Type B pancreatic cell (in vitro differentiated cells): ENCODE measurements at regions not wholly inside any gene's neighbourhood (a gene's known extent, or its start where the extent isn't known, plus 50 kb on each side); places are given as distances from the start of the nearest gene placed in this dataset.

ENCODE experiments used
- DNase-seq: peaks from one replicate; pipeline ENCODE4 v3.0.0; 2021; ENCODE audit warnings: mixed read lengths; ENCODE audit not compliant: unreplicated experiment; ENCODE audit errors: extremely low spot score
- H3K27ac Mint-ChIP-seq: 2 replicates; pipeline ENCODE4 v1.8.0; 2021; ENCODE audit warnings: mild to moderate bottlenecking, mixed read lengths
- H3K27me3 Mint-ChIP-seq: 2 replicates; pipeline ENCODE4 v1.8.0; 2021; ENCODE audit warnings: mixed read lengths
- H3K36me3 Mint-ChIP-seq: 2 replicates; pipeline ENCODE4 v1.8.0; 2021; ENCODE audit warnings: mixed read lengths
- H3K4me1 Mint-ChIP-seq: one replicate; pipeline ENCODE4 v1.8.0; 2021; ENCODE audit warnings: mixed read lengths; ENCODE audit not compliant: unreplicated experiment
- H3K4me3 Mint-ChIP-seq: 2 replicates; pipeline ENCODE4 v1.8.0; 2021; ENCODE audit warnings: mild to moderate bottlenecking, mixed read lengths
- H3K9me3 Mint-ChIP-seq: 2 replicates; pipeline ENCODE4 v1.8.0; 2021; ENCODE audit warnings: mixed read lengths
- CTCF ChIP-seq: fragments of 200-600 bp; sonication (generic); conservative IDR thresholded peaks from 2 replicates; pipeline ENCODE4 v1.5.0; 2021; ENCODE audit warnings: antibody characterized with exemption, mild to moderate bottlenecking

DNA sequence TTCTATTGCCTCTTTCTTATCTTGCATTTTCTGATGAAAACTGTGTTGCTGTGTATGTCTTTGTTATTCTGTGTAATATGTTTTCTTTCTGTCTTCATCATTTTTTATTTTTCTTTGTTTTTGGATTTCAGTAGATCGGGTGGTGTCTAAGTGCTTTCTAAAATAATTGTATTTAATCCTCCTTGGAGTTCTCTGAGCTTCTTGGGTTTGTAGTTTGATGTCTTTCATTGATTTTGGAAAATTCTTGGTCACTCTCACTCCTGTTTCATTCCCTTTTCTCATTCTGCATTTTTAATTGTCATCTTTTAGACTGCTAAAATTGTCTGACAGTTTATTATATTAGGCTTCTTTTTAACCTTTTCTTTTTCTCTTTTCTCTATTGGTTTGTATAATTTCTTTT, 560.5 kb downstream of the IRX1 start:
- Mint-ChIP-seq H3K4me1 (no peaks in the 10 kb centered on the region), H3K27ac (no peak overlapping the region), H3K9me3 (no peaks in the 10 kb centered on the region), H3K27me3 (no peaks in the 10 kb centered on the region), H3K36me3 (no peaks in the 10 kb centered on the region), H3K4me3 (no peak overlapping the region)
- TF ChIP-seq CTCF, result no peak
- DNase-seq, result no peak

GRCh38 chr5:4156889-4157288, 561.3 kb downstream of the IRX1 start:
- Mint-ChIP-seq H3K27me3 (no peaks in the 10 kb centered on the region), H3K4me3 (no peak overlapping the region), H3K36me3 (no peaks in the 10 kb centered on the region), H3K9me3 (no peaks in the 10 kb centered on the region), H3K27ac (no peak overlapping the region), H3K4me1 (no peaks in the 10 kb centered on the region)
- DNase-seq, result no peak
- no peak for TF ChIP-seq CTCF

GRCh38 chr5:4158750-4159447, 563.3 kb downstream of the IRX1 start:
- H3K4me3 Mint-ChIP-seq, result no peak overlapping the region
- H3K27ac Mint-ChIP-seq, result no peak overlapping the region
- DNase-seq, result no peak
- H3K36me3 Mint-ChIP-seq, result no peaks in the 10 kb centered on the region
- H3K4me1 Mint-ChIP-seq, result no peaks in the 10 kb centered on the region
- no peaks in the 10 kb centered on the region for H3K9me3 Mint-ChIP-seq
- no peak for TF ChIP-seq CTCF
- no peaks in the 10 kb centered on the region for H3K27me3 Mint-ChIP-seq

DNA sequence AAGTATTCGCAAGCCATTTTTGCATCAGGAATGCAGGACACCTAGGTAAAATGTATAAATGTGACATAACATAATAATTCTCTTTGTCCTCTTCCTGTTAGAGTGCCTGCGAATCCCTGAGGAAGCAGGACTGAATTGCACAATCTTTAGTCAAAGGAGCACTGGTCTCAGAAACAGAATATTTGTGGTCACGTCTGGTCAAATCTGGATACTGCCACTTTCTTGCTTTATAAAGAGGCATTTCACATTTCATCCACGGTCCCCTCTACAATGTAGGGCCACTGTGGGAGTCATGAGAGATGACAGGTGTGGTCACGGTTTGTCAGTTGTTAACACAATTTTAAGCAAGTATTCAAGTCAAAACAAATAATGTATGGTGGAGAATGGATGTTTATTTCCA, 564.0 kb downstream of the IRX1 start:
- H3K4me3 Mint-ChIP-seq, result no peak overlapping the region
- no peaks in the 10 kb centered on the region for H3K4me1 Mint-ChIP-seq
- H3K27ac Mint-ChIP-seq, result no peak overlapping the region
- no peak for DNase-seq
- H3K27me3 Mint-ChIP-seq, result no peaks in the 10 kb centered on the region
- no peaks in the 10 kb centered on the region for H3K36me3 Mint-ChIP-seq
- H3K9me3 Mint-ChIP-seq, result no peaks in the 10 kb centered on the region
- no peak for TF ChIP-seq CTCF

DNA sequence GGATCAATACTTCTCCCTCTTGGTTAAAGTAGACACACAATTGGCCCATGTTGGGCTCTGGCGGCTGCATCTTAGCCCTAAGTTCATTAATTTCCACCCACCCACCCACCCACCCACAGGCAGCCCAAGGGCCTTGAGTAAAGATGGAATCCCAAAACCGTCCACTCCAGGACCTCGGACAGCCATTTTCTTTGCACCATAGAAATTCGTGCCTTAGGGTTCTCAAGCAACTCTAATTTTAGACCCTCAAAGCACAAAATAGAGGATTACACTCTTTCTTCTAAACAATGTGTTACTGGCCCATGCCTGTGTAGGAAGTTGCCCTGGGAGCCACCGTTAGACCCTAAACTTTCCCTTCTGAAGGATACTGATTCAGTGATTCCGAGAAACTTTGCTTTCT, 568.5 kb downstream of the IRX1 start:
- no peak for DNase-seq
- H3K27ac Mint-ChIP-seq, result no peak overlapping the region
- no peaks in the 10 kb centered on the region for H3K27me3 Mint-ChIP-seq
- no peak for TF ChIP-seq CTCF
- no peak overlapping the region for H3K4me3 Mint-ChIP-seq
- no peaks in the 10 kb centered on the region for H3K36me3 Mint-ChIP-seq
- no peaks in the 10 kb centered on the region for H3K4me1 Mint-ChIP-seq
- H3K9me3 Mint-ChIP-seq, result no peaks in the 10 kb centered on the region

DNA sequence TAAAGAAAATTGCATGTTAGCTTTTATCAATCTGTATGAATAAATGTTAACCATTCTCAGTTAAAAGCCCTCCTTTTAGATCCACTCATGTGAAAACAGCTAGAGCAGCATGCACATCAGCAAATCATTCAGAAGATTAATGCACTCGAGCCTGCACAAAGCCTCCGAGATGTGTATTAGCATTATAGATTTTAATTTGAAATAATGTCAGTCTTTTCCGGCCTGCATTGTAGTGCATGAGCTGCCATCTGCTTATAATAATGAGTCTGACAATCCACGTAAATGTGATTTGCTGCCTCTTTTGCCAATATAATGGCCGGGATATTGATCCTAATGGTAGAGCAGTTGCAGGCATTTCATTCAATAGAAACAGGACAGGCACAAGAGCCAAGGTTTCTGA, 585.1 kb downstream of the IRX1 start:
- peaks cover 5% of the 10 kb centered on the region for H3K36me3 Mint-ChIP-seq
- no peak for TF ChIP-seq CTCF
- H3K4me1 Mint-ChIP-seq, result no peaks in the 10 kb centered on the region
- H3K4me3 Mint-ChIP-seq, result no peak overlapping the region
- peaks cover 4% of the 10 kb centered on the region for H3K27me3 Mint-ChIP-seq
- H3K27ac Mint-ChIP-seq, result no peak overlapping the region
- no peak for DNase-seq
- peaks cover 7% of the 10 kb centered on the region for H3K9me3 Mint-ChIP-seq
